ENCODE measurements at regions not wholly inside any gene's neighbourhood (a gene's known extent, or its start where the extent isn't known, plus 50 kb on each side); places are given as distances from the start of the nearest gene placed in this dataset.

- H3K9ac ChIP-seq (ENCODE audit: low read length), result no peak overlapping the region
- no peaks in the 10 kb centered on the region for H3K27me3 ChIP-seq (ENCODE audit: insufficient read depth, low read depth, low read length)
- H3K27ac ChIP-seq (ENCODE audit: low read length), result no peak overlapping the region
- H3F3A ChIP-seq (ENCODE audit: insufficient read depth, low read length, poor library complexity, severe bottlenecking), result no peaks in the 10 kb centered on the region
- H3K36me3 ChIP-seq (ENCODE audit: insufficient read depth, low read length), result no peaks in the 10 kb centered on the region
- TF ChIP-seq RAD21 (conservative IDR thresholded peaks at IDR 0.05) (no peak), CTCF (IDR thresholded peaks at IDR 0.05; ENCODE audit: poor library complexity, severe bottlenecking) (no peak), SMC3 (conservative IDR thresholded peaks at IDR 0.05; ENCODE audit: poor library complexity) (no peak), EZH2 (IDR thresholded peaks at IDR 0.05; ENCODE audit: borderline replicate concordance, insufficient read depth, low read length, poor library complexity, severe bottlenecking) (no peak), EP300 (conservative IDR thresholded peaks at IDR 0.05; ENCODE audit: poor library complexity, severe bottlenecking) (no peak), REST (IDR thresholded peaks at IDR 0.05; ENCODE audit: borderline replicate concordance) (no peak), POLR2AphosphoS5 (IDR thresholded peaks at IDR 0.05) (no peak), MXI1 (conservative IDR thresholded peaks at IDR 0.05; ENCODE audit: poor library complexity, severe bottlenecking) (no peak), TAF1 (IDR thresholded peaks at IDR 0.05; ENCODE audit: low read depth) (no peak)
- H3K4me3 ChIP-seq (ENCODE audit: low read length), result no peak overlapping the region
- no peaks in the 10 kb centered on the region for H3K79me2 ChIP-seq (replicated peaks; ENCODE audit: insufficient read depth, low read length)
- no peaks in the 10 kb centered on the region for H3K9me2 ChIP-seq (ENCODE audit: insufficient read depth, low read length)
- no peak overlapping the region for H3K4me2 ChIP-seq (ENCODE audit: low read length)
- H3K9me3 ChIP-seq (ENCODE audit: low read length), result no peaks in the 10 kb centered on the region
- H2AFZ ChIP-seq (ENCODE audit: low read depth, low read length), result no peak overlapping the region
- no peaks in the 10 kb centered on the region for H4K20me1 ChIP-seq (ENCODE audit: insufficient read depth)
Observed at GRCh38 chr20:19112828-19113227, 99.6 kb upstream of the SLC24A3 start.

GRCh38 chr20:19113343-19113930 is 99.0 kb upstream of the SLC24A3 start:
- Histone ChIP-seq H3K36me3 (ENCODE audit: insufficient read depth, low read length) (no peaks in the 10 kb centered on the region), H3K9me2 (ENCODE audit: insufficient read depth, low read length) (no peaks in the 10 kb centered on the region), H3K4me2 (ENCODE audit: low read length) (no peak overlapping the region), H3F3A (ENCODE audit: insufficient read depth, low read length, poor library complexity, severe bottlenecking) (no peaks in the 10 kb centered on the region), H3K9me3 (ENCODE audit: low read length) (no peaks in the 10 kb centered on the region), H3K27me3 (ENCODE audit: insufficient read depth, low read depth, low read length) (no peaks in the 10 kb centered on the region), H3K79me2 (replicated peaks; ENCODE audit: insufficient read depth, low read length) (no peaks in the 10 kb centered on the region), H2AFZ (ENCODE audit: low read depth, low read length) (no peak overlapping the region), H3K27ac (ENCODE audit: low read length) (no peak overlapping the region), H3K9ac (ENCODE audit: low read length) (no peak overlapping the region), H3K4me3 (ENCODE audit: low read length) (no peak overlapping the region), H4K20me1 (ENCODE audit: insufficient read depth) (no peaks in the 10 kb centered on the region)
- TF ChIP-seq CTCF (IDR thresholded peaks at IDR 0.05; ENCODE audit: poor library complexity, severe bottlenecking), result no peak
- no peak for TF ChIP-seq EZH2 (IDR thresholded peaks at IDR 0.05; ENCODE audit: borderline replicate concordance, insufficient read depth, low read length, poor library complexity, severe bottlenecking)
- no peak for TF ChIP-seq RAD21 (conservative IDR thresholded peaks at IDR 0.05)
- TF ChIP-seq REST (IDR thresholded peaks at IDR 0.05; ENCODE audit: borderline replicate concordance), result no peak
- TF ChIP-seq EP300 (conservative IDR thresholded peaks at IDR 0.05; ENCODE audit: poor library complexity, severe bottlenecking), result no peak
- no peak for TF ChIP-seq SMC3 (conservative IDR thresholded peaks at IDR 0.05; ENCODE audit: poor library complexity)
- no peak for TF ChIP-seq MXI1 (conservative IDR thresholded peaks at IDR 0.05; ENCODE audit: poor library complexity, severe bottlenecking)

Data from neural cell (in vitro differentiated cells).